Activated B cell treated with CpG ODN at 0.5 μM for 24 hours (primary cell): ENCODE measurements at regions not wholly inside any gene's neighbourhood (a gene's known extent, or its start where the extent isn't known, plus 50 kb on each side); places are given as distances from the start of the nearest gene placed in this dataset.
"Not testable (repeated sequence)": the region's sequence is repeated elsewhere in the genome, so short reads cannot be mapped to it uniquely, and the experiment has no call there.

Experiments used
- ATAC-seq: fragments of 200-7000 bp; cut with Tn5 transposase; one replicate; pipeline ENCODE4 v1.10.0; 2021; ENCODE audit warnings: low read depth, mild to moderate bottlenecking, moderate library complexity
- CTCF ChIA-PET: fragments of 350-600 bp; sonication (Branson Sonifier 250); formaldehyde crosslinking; loops from one replicate; lab custom pipeline; 2021; ENCODE audit warnings: antibody characterized with exemption; lab: Charles Lee
- POLR2A ChIA-PET: fragments of 350-600 bp; sonication (Branson Sonifier 250); formaldehyde crosslinking; loops from one replicate; lab custom pipeline; 2021; ENCODE audit warnings: antibody characterized with exemption; lab: Charles Lee
- DNase-seq: peaks from one replicate; pipeline ENCODE4 v3.0.0; 2022
- H3K27ac Mint-ChIP-seq: one replicate; pipeline ENCODE4 v1.8.0; 2020; ENCODE audit warnings: mixed read lengths
- H3K27me3 Mint-ChIP-seq: one replicate; pipeline ENCODE4 v1.8.0; 2021; ENCODE audit warnings: mixed read lengths
- H3K36me3 Mint-ChIP-seq: one replicate; pipeline ENCODE4 v1.8.0; 2021; ENCODE audit warnings: low read depth, mixed read lengths
- H3K4me1 Mint-ChIP-seq: one replicate; pipeline ENCODE4 v1.8.0; 2021; ENCODE audit warnings: mixed read lengths
- H3K4me3 Mint-ChIP-seq: one replicate; pipeline ENCODE4 v1.8.0; 2020; ENCODE audit warnings: mild to moderate bottlenecking, mixed read lengths
- H3K9me3 Mint-ChIP-seq: one replicate; pipeline ENCODE4 v1.8.0; 2020; ENCODE audit warnings: mixed read lengths
- CTCF ChIP-seq: fragments of 200-600 bp; IDR thresholded peaks from one replicate; pipeline ENCODE4 v1.8.0; 2022; ENCODE audit warnings: antibody characterized with exemption, mild to moderate bottlenecking
- intact Hi-C: fragments of 100-400 bp; cut with micrococcal nuclease; formaldehyde crosslinking; loops from one replicate; pipeline ENCODE4 v1.15.1; 2024

GRCh38 chrX:55356609-55357008 is 91.9 kb upstream of the PAGE3 start:
- no peak overlapping the region for H3K4me3 Mint-ChIP-seq
- ChIA-PET POLR2A (no interaction called here), CTCF (no interaction called here)
- H3K27ac Mint-ChIP-seq = no peak overlapping the region
- no peaks in the 10 kb centered on the region for H3K36me3 Mint-ChIP-seq
- no peaks in the 10 kb centered on the region for H3K9me3 Mint-ChIP-seq
- ATAC-seq (no peak), DNase-seq (no peak)
- intact Hi-C loops = no loop called here
- TF ChIP-seq CTCF = no peak
- no peaks in the 10 kb centered on the region for H3K4me1 Mint-ChIP-seq
- H3K27me3 Mint-ChIP-seq = no peaks in the 10 kb centered on the region

- POLR2A ChIA-PET = no interaction called here
- H3K27me3 Mint-ChIP-seq = no peaks in the 10 kb centered on the region
- CTCF ChIA-PET = no interaction called here
- TF ChIP-seq CTCF = no peak
- no peak for DNase-seq
- no peaks in the 10 kb centered on the region for H3K36me3 Mint-ChIP-seq
- H3K4me3 Mint-ChIP-seq = no peak overlapping the region
- H3K27ac Mint-ChIP-seq = no peak overlapping the region
- ATAC-seq = no peak
- no peaks in the 10 kb centered on the region for H3K9me3 Mint-ChIP-seq
- intact Hi-C loops = no loop called here
- H3K4me1 Mint-ChIP-seq = no peaks in the 10 kb centered on the region
Measured at GRCh38 chrX:55357236-55357635, 92.5 kb upstream of the PAGE3 start.

DNA sequence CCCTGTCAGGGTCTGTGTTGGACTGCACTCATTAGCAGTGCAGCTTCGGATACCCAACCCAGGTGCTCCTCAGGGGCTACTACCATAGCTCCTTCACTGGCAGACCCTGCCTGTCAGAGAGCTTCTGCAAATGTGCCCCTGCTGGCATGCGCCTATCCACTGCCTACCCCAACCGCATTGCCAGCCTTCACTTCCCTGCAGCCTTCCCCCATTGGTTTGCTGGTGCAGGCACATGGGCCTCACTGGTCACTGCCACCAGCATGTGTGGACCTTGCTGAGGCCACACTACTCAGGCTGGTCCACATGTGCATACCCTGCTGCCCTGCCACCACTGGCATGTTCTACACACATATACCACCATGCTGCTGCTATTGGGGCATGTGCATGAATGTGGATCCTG is 72.5 kb upstream of the MAGEH1 start:
- Mint-ChIP-seq H3K4me1 (no peaks in the 10 kb centered on the region), H3K27me3 (peaks cover 6% of the 10 kb centered on the region), H3K36me3 (no peaks in the 10 kb centered on the region), H3K4me3 (no peak overlapping the region), H3K27ac (no peak overlapping the region), H3K9me3 (peaks cover 2% of the 10 kb centered on the region)
- TF ChIP-seq CTCF = no peak
- ATAC-seq = no peak
- POLR2A ChIA-PET = no interaction called here
- CTCF ChIA-PET = no interaction called here
- intact Hi-C loops = no loop called here
- DNase-seq = no peak

GRCh38 chrX:55389376-55389775 is 62.6 kb upstream of the MAGEH1 start:
- intact Hi-C loops = no loop called here
- ChIA-PET CTCF (no interaction called here), POLR2A (no interaction called here)
- Mint-ChIP-seq H3K27ac (no peak overlapping the region), H3K4me3 (no peak overlapping the region), H3K27me3 (peaks cover 3% of the 10 kb centered on the region), H3K36me3 (no peaks in the 10 kb centered on the region), H3K9me3 (peaks cover 7% of the 10 kb centered on the region), H3K4me1 (no peaks in the 10 kb centered on the region)
- TF ChIP-seq CTCF = no peak
- DNase-seq = no peak
- no peak for ATAC-seq

- not testable (repeated sequence) for ATAC-seq, H3K4me3 Mint-ChIP-seq, H3K27ac Mint-ChIP-seq
Measured at GRCh38 chrX:55396836-55397235, 55.1 kb upstream of the MAGEH1 start.

More at GRCh38 chrX:55396836-55397235, 55.1 kb upstream of the MAGEH1 start:
- H3K27me3 Mint-ChIP-seq, H3K36me3 Mint-ChIP-seq, DNase-seq, CTCF ChIA-PET, H3K4me1 Mint-ChIP-seq, POLR2A ChIA-PET, H3K9me3 Mint-ChIP-seq, intact Hi-C loops: not testable (repeated sequence)
